ENCODE measurements at regions not wholly inside any gene's neighbourhood (a gene's known extent, or its start where the extent isn't known, plus 50 kb on each side); places are given as distances from the start of the nearest gene placed in this dataset.
A peak's percentile ranks its signal among the peaks of the same experiment; 100 is the strongest.

- TF ChIP-seq CTCF (IDR thresholded peaks at IDR 0.05) (peak; percentile 68), ZFX (IDR thresholded peaks at IDR 0.05; ENCODE audit: borderline replicate concordance) (no peak)
Observed at GRCh38 chr16:54633943-54634362, 296.7 kb upstream of the IRX5 start.

GRCh38 chr16:54632322-54633220, 298.1 kb upstream of the IRX5 start:
- TF ChIP-seq ZFX (IDR thresholded peaks at IDR 0.05; ENCODE audit: borderline replicate concordance), result no peak
- no peak for TF ChIP-seq CTCF (IDR thresholded peaks at IDR 0.05)
- no peak overlapping the region for H3K27ac ChIP-seq

More at GRCh38 chr16:54633943-54634362, 296.7 kb upstream of the IRX5 start:
- no peak overlapping the region for H3K27ac ChIP-seq

GRCh38 chr16:54631782-54632181, 298.9 kb upstream of the IRX5 start:
- H3K27ac ChIP-seq, result no peak overlapping the region
- TF ChIP-seq CTCF (IDR thresholded peaks at IDR 0.05), result no peak
- no peak for TF ChIP-seq ZFX (IDR thresholded peaks at IDR 0.05; ENCODE audit: borderline replicate concordance)

GRCh38 chr16:54630284-54630967, 300.2 kb upstream of the IRX5 start:
- TF ChIP-seq CTCF (IDR thresholded peaks at IDR 0.05) (no peak), ZFX (IDR thresholded peaks at IDR 0.05; ENCODE audit: borderline replicate concordance) (no peak)
- no peak overlapping the region for H3K27ac ChIP-seq

GRCh38 chr16:54628796-54629625, 301.7 kb upstream of the IRX5 start:
- no peak for TF ChIP-seq CTCF (IDR thresholded peaks at IDR 0.05)
- no peak for TF ChIP-seq ZFX (IDR thresholded peaks at IDR 0.05; ENCODE audit: borderline replicate concordance)
- H3K27ac ChIP-seq, result no peak overlapping the region

GRCh38 chr16:54627616-54628015, 303.0 kb upstream of the IRX5 start:
- TF ChIP-seq CTCF (IDR thresholded peaks at IDR 0.05), result no peak
- TF ChIP-seq ZFX (IDR thresholded peaks at IDR 0.05; ENCODE audit: borderline replicate concordance), result no peak
- H3K27ac ChIP-seq, result no peak overlapping the region
